Stimulated activated CD4-positive, alpha-beta T cell treated with anti-CD3 and anti-CD28 coated beads, TNF-alpha, amount 100 ng/mL, for 24 hours (primary cell): ENCODE measurements at regions not wholly inside any gene's neighbourhood (a gene's known extent, or its start where the extent isn't known, plus 50 kb on each side); places are given as distances from the start of the nearest gene placed in this dataset.
"Not testable (repeated sequence)": the region's sequence is repeated elsewhere in the genome, so short reads cannot be mapped to it uniquely, and the experiment has no call there.

Experiments used
- DNase-seq, 3 experiments: peaks; one replicate each; pipeline ENCODE4 v3.0.0-alpha.2; 2020; ENCODE audit warnings: low read depth in 3 of 3

- no peak for DNase-seq
Measured at GRCh38 chr3:25895443-25895842, 105.6 kb downstream of the OXSM start.

- no peak for DNase-seq
Measured at GRCh38 chr3:25897019-25897418, 107.1 kb downstream of the OXSM start.

- no peak for DNase-seq
Measured at GRCh38 chr3:25899352-25900101, 109.6 kb downstream of the OXSM start.

GRCh38 chr3:25900161-25900560 lies 110.3 kb downstream of the OXSM start:
- no peak for DNase-seq

DNA sequence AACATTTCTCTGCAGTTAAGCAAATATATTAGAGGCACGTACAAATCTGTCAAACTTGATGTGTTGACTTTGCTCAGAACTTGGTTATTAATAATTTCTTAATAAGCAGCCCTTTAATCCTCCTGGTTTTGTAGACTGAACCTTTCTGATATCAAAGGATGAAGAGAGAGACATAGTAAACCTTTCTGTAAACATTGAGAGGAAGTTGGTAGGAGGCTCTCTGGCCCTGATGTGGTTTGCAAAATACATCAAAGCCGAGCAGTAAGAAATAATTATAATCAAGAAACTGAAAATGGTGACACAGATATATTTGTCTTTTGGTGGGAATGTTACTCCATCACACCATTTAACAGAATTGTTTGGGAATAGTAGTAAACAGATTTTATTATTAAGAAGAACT lies 111.9 kb downstream of the OXSM start:
- DNase-seq, result no peak

- no peak for DNase-seq
Measured at GRCh38 chr3:25902586-25902985, 112.7 kb downstream of the OXSM start.

DNA sequence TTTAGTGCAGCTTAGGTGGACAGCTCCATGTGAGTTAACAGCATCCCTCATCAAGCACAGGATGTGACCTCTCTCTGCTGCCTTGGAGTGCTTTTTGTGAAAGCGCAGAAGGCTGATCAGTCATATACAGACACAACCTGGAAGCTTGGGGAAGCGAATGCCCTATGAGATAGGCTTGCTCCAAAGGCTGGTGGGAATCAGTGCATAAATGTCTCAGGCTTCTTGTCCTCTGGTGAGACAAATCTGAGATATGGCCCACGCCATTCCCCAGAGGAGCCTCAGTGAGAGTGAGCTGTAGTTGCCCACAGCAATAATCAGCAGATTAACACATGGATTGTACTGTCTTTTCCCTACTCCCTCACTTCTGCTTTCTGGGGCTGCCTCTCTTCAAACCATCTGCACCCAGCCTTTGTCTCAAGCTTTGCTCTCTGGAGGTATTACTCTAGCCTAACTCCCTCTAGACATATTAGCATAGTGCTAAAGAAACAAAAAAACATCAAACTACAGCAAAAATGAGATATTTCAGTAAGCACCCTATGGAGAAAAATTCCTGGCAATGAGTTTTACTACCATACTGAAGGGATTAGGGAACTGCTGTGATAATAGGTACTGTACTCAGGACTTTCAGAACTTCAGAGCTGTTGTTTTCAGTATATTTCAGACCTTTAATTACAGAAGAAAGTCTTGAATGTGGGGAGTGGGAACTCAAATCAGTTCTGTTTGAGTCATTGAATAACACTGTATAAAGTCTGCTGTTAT lies 113.7 kb downstream of the OXSM start:
- no peak for DNase-seq

GRCh38 chr3:25904206-25904605 lies 114.3 kb downstream of the OXSM start:
- no peak for DNase-seq

GRCh38 chr3:25906132-25906906 lies 116.4 kb downstream of the OXSM start:
- no peak for DNase-seq

DNA sequence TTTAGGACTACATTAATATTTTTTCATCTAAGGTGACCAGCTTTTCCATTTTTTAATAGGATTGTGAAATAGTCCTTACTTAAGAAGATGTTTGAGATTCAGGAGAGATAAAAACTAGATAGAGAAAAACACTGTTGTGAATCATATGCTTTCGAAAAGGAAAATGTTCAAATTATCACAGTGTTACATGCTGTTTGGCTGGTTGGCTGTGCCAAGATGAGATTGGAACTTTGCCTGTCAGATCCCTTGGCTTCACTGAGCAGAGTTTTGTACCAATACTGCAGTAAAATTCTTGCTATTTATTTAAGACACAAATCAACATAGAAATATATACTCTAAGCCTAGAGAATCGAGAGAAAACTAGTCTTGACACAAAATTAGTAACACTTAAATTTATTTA lies 117.2 kb downstream of the OXSM start:
- DNase-seq, result no peak

- no peak for DNase-seq
Measured at GRCh38 chr3:25910105-25910504, 120.2 kb downstream of the OXSM start.

DNA sequence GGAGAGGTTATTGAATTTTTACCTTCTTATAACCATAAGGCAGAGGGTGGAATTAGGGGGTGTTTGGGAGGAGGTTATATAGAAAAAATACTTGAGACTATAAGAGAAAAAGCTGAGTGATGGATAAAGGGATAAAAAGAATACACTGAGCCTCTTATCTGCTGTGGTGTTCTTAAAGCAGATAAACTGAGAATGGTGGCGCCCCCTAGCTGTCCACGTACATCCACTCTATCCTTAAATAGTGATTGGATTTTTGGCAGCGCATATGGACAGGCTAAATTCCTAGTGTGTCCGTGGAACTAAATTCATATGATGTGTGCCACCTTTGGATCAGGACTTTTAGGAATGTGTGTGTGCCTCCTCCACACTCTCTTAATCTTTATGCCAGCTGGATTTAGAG lies 121.1 kb downstream of the OXSM start:
- DNase-seq, result peak in 2 of 3 experiments; percentile 6 to 53

- no peak for DNase-seq
Measured at GRCh38 chr3:25911525-25912295, 121.8 kb downstream of the OXSM start.

DNA sequence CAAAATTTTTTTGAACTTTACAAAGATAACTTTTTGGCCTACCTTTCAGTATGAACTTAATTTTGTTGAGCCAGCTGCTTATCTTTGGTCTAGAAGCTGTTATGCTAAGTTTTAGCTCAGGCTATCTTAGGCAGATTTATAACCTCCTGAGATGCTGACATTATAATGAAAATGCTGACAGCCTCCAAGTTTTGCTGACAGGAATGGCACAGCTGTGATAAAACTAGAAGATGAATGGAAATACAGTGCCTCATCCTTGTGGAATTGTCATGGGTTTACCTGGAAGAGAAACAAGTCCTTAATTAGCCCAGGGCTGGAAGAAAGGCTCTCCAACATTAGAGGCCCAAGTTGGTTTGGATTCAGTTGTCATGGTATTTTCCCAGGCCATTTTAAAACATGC lies 123.3 kb downstream of the OXSM start:
- DNase-seq, result no peak

GRCh38 chr3:25915673-25916072 lies 125.8 kb downstream of the OXSM start:
- no peak for DNase-seq

GRCh38 chr3:25916321-25916720 lies 126.4 kb downstream of the OXSM start:
- no peak for DNase-seq

- DNase-seq, result not testable (repeated sequence)
Measured at GRCh38 chr3:25931967-25932366, 142.1 kb downstream of the OXSM start.

GRCh38 chr3:25938566-25939325 lies 148.9 kb downstream of the OXSM start:
- DNase-seq, result no peak

- DNase-seq, result no peak
Measured at GRCh38 chr3:25940935-25941334, 151.0 kb downstream of the OXSM start.

- no peak for DNase-seq
Measured at GRCh38 chr3:25944329-25944728, 154.4 kb downstream of the OXSM start.

GRCh38 chr3:25945366-25945765 lies 155.5 kb downstream of the OXSM start:
- no peak for DNase-seq
